ENCODE measurements at regions not wholly inside any gene's neighbourhood (a gene's known extent, or its start where the extent isn't known, plus 50 kb on each side); places are given as distances from the start of the nearest gene placed in this dataset.

DNA sequence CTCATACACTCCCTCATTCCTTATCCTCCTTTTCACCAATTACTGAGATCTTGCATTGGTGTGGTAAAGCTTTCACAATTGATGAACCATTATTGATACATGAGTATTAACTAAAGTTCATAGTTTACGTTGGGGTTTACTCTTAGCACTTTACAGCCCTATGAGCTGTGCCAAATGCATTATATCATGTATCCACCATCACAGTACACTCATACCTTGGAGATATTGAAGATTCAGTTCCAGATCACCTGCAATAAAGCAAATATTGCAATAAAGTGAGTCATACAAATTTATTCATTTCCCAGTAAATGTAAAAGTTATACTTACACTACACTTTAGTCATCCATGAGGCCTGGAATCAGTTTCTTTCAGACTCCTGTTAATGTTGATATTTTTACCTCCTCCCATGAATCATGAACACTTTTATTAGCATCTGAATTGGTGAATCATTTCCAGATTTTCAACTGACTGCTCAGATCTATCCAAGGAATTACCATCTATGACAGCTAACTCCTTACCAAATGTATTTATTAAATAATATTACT, 546.6 kb upstream of the PTPRD start:
- H3K36me3 ChIP-seq, result no peaks in the 10 kb centered on the region
- intact Hi-C loops (cut with DNase I), result no loop called here
- H3K9me3 ChIP-seq, result no peaks in the 10 kb centered on the region
- TF ChIP-seq POLR2A (IDR thresholded peaks at IDR 0.05), result no peak
- no peak for TF ChIP-seq POLR2AphosphoS5 (IDR thresholded peaks at IDR 0.05; ENCODE audit: insufficient read depth in 1 of 2, low read depth in 1 of 2)
- TF ChIP-seq, protein P1, sequence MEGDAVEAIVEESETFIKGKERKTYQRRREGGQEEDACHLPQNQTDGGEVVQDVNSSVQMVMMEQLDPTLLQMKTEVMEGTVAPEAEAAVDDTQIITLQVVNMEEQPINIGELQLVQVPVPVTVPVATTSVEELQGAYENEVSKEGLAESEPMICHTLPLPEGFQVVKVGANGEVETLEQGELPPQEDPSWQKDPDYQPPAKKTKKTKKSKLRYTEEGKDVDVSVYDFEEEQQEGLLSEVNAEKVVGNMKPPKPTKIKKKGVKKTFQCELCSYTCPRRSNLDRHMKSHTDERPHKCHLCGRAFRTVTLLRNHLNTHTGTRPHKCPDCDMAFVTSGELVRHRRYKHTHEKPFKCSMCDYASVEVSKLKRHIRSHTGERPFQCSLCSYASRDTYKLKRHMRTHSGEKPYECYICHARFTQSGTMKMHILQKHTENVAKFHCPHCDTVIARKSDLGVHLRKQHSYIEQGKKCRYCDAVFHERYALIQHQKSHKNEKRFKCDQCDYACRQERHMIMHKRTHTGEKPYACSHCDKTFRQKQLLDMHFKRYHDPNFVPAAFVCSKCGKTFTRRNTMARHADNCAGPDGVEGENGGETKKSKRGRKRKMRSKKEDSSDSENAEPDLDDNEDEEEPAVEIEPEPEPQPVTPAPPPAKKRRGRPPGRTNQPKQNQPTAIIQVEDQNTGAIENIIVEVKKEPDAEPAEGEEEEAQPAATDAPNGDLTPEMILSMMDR (IDR thresholded peaks at IDR 0.05), result no peak
- no peaks in the 10 kb centered on the region for H3K4me1 ChIP-seq
- DNase-seq (ENCODE audit: extremely low spot score in 2 of 2), result no peak
- no peaks in the 10 kb centered on the region for H3K27me3 ChIP-seq
- no peak overlapping the region for H3K27ac ChIP-seq
- no peak overlapping the region for H3K4me3 ChIP-seq

DNA sequence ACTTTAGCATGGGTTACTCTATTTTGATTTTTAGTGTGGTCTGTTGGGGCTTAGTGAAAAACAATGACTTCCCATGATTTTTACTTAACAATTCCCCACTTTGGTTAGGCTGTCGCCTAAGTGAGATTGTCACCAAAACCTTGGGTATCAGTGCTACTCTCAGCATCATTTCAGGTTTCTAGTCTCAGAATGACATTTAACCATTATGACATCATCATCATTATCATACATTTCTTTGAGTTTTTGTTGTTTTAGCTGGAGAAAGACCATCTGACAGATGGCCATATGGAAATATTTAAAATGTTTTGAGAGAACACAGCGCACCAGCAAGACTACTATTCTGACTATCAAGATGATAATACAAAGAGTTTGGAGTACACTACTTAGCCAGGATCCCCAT, 551.0 kb upstream of the PTPRD start:
- DNase-seq (ENCODE audit: extremely low spot score in 2 of 2), result no peak
- no peak overlapping the region for H3K27ac ChIP-seq
- H3K4me3 ChIP-seq, result no peak overlapping the region
- H3K36me3 ChIP-seq, result no peaks in the 10 kb centered on the region
- intact Hi-C loops (cut with DNase I), result no loop called here
- TF ChIP-seq, protein P1 (IDR thresholded peaks at IDR 0.05), result no peak
- TF ChIP-seq POLR2A (IDR thresholded peaks at IDR 0.05) (no peak), POLR2AphosphoS5 (IDR thresholded peaks at IDR 0.05; ENCODE audit: insufficient read depth in 1 of 2, low read depth in 1 of 2) (no peak)
- H3K9me3 ChIP-seq, result no peaks in the 10 kb centered on the region
- no peaks in the 10 kb centered on the region for H3K27me3 ChIP-seq
- H3K4me1 ChIP-seq, result no peaks in the 10 kb centered on the region

DNA sequence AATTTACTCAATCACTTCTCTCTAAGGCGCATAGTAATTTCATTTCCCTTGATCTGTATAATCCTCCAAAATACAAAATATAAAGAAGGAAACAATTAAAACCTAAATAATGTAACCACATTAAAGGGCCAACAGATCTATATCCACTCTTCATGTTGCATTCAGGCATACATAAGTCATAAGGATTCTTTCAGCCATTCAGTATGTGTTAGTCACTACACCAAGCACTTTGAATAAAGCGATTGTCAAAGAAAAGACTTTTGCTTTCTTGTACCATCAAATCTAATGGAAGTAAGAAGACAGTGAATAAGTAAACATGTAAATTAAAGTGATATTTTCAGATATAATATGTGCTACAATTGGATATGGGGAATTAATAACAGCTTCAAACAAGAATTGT, 569.2 kb upstream of the PTPRD start:
- no peak for DNase-seq (ENCODE audit: extremely low spot score in 2 of 2)
- Histone ChIP-seq H3K27ac (no peak overlapping the region), H3K27me3 (no peaks in the 10 kb centered on the region), H3K9me3 (no peaks in the 10 kb centered on the region), H3K36me3 (no peaks in the 10 kb centered on the region), H3K4me1 (no peaks in the 10 kb centered on the region), H3K4me3 (no peak overlapping the region)
- TF ChIP-seq POLR2AphosphoS5 (IDR thresholded peaks at IDR 0.05; ENCODE audit: insufficient read depth in 1 of 2, low read depth in 1 of 2) (no peak), POLR2A (IDR thresholded peaks at IDR 0.05) (no peak)
- TF ChIP-seq, protein P1 (IDR thresholded peaks at IDR 0.05), result no peak
- intact Hi-C loops (cut with DNase I), result no loop called here

DNA sequence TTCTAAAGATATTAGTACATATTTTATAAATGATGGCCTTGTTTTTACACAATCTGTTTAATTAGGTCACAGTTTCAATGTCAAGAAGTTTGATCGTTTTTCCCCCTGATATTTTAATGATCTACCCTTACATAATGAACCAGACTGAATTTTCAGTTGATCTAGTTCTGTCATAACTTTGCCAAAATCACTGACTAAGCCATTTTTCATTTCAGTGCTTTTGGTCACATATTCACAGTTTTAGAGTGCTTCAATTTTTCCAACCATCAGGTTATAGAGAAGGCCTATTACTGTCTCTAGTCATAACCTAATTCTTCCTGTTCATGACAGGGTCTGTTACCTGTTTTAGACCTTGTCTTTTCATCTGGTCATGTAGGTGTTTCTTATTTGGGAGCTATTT, 577.9 kb upstream of the PTPRD start:
- Histone ChIP-seq H3K27me3 (no peaks in the 10 kb centered on the region), H3K36me3 (no peaks in the 10 kb centered on the region), H3K9me3 (no peaks in the 10 kb centered on the region), H3K4me1 (no peaks in the 10 kb centered on the region), H3K4me3 (no peak overlapping the region), H3K27ac (no peak overlapping the region)
- TF ChIP-seq POLR2A (IDR thresholded peaks at IDR 0.05) (no peak), POLR2AphosphoS5 (IDR thresholded peaks at IDR 0.05; ENCODE audit: insufficient read depth in 1 of 2, low read depth in 1 of 2) (no peak)
- TF ChIP-seq, protein P1 (IDR thresholded peaks at IDR 0.05), result no peak
- intact Hi-C loops (cut with DNase I), result no loop called here
- no peak for DNase-seq (ENCODE audit: extremely low spot score in 2 of 2)

DNA sequence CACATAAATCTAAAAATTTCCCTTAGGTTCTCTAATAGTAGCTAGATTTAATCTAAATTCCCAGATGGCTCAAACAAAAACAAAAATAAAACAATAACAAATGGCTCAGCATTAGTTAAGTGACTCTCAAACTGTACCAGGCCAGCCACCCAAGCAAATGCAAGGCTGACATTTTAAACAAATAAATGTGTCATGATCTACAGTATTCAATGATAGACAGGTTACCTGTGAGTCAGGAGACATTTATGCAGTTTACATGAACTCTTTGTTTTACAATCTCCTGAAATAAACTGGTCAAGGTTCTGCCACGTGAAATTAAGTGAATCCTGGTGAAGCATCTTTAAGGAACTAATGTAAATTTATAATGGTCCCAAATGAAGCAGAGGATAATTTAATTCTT, 580.2 kb upstream of the PTPRD start:
- Histone ChIP-seq H3K27me3 (no peaks in the 10 kb centered on the region), H3K36me3 (no peaks in the 10 kb centered on the region)
- intact Hi-C loops (cut with DNase I), result no loop called here

More for the DNA sequence above, 580.2 kb upstream of the PTPRD start:
- DNase-seq (ENCODE audit: extremely low spot score in 2 of 2), result no peak
- H3K4me3 ChIP-seq, result no peak overlapping the region
- H3K27ac ChIP-seq, result no peak overlapping the region
- H3K9me3 ChIP-seq, result no peaks in the 10 kb centered on the region
- no peaks in the 10 kb centered on the region for H3K4me1 ChIP-seq
- TF ChIP-seq POLR2AphosphoS5 (IDR thresholded peaks at IDR 0.05; ENCODE audit: insufficient read depth in 1 of 2, low read depth in 1 of 2), result no peak
- TF ChIP-seq, protein P1 (IDR thresholded peaks at IDR 0.05), result no peak
- no peak for TF ChIP-seq POLR2A (IDR thresholded peaks at IDR 0.05)

Measured in vagina (tissue), 2 donors.